D721Med (cell line): ENCODE measurements at regions not wholly inside any gene's neighbourhood (a gene's known extent, or its start where the extent isn't known, plus 50 kb on each side); places are given as distances from the start of the nearest gene placed in this dataset.

Experiments used
- DNase-seq: peaks from one replicate; pipeline ENCODE4 v3.0.0; 2011; ENCODE audit warnings: low spot score; ENCODE audit not compliant: insufficient read length
- FAIRE-seq: peaks from 2 replicates; lab custom pipeline; 2011; peaks lifted over from hg19 to GRCh38; lab: Jason Lieb, UNC
- TF ChIP-seq, protein P1 (sequence below): IDR thresholded peaks from 2 replicates; pipeline ENCODE4 v1.5.1; 2012; ENCODE audit warnings: mild to moderate bottlenecking, control low read depth; ENCODE audit not compliant: insufficient read depth; ENCODE audit errors: missing control alignments

DNA sequence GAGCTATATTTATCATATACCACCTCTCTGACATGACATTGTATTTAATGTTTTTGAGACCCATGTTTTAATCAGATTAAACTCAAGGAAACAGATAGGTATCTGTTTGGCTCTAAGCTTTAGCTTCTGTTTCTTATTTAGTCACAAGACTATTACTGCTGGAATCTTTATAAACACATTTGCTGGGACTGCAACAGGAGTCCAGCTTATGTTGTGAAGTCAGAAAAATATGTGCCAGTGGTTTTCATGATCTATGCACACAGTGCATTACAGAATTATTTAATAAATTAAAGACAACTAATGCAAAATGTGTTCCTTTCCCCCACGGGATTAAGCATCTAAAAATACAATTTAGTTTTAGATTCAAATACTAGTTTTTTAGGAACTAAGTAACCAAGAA is 338.9 kb downstream of the ZEB2 start:
- TF ChIP-seq, protein P1, sequence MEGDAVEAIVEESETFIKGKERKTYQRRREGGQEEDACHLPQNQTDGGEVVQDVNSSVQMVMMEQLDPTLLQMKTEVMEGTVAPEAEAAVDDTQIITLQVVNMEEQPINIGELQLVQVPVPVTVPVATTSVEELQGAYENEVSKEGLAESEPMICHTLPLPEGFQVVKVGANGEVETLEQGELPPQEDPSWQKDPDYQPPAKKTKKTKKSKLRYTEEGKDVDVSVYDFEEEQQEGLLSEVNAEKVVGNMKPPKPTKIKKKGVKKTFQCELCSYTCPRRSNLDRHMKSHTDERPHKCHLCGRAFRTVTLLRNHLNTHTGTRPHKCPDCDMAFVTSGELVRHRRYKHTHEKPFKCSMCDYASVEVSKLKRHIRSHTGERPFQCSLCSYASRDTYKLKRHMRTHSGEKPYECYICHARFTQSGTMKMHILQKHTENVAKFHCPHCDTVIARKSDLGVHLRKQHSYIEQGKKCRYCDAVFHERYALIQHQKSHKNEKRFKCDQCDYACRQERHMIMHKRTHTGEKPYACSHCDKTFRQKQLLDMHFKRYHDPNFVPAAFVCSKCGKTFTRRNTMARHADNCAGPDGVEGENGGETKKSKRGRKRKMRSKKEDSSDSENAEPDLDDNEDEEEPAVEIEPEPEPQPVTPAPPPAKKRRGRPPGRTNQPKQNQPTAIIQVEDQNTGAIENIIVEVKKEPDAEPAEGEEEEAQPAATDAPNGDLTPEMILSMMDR: no peak
- no peak for FAIRE-seq

DNA sequence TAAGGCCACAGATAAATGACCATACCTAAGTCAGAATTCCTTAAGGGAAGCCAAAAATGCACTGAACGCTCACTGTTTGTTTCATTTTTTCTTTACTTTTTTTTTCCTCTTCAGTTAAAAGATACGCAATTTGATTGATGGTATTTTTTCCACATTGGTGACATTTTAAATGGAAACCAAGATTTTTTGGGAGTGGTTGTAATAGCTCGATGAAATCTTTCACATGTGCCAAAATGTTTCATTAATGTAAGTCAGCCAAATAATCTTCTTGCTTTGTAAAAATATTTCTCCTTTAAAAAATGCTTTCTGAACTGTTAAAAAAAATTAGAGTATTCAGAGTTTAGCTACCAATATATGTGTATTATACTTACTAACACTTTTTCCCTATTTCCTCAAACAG is 339.8 kb downstream of the ZEB2 start:
- FAIRE-seq (no peak), DNase-seq (no peak)
- TF ChIP-seq, protein P1: no peak

More for the DNA sequence above, 338.9 kb downstream of the ZEB2 start:
- no peak for DNase-seq

DNA sequence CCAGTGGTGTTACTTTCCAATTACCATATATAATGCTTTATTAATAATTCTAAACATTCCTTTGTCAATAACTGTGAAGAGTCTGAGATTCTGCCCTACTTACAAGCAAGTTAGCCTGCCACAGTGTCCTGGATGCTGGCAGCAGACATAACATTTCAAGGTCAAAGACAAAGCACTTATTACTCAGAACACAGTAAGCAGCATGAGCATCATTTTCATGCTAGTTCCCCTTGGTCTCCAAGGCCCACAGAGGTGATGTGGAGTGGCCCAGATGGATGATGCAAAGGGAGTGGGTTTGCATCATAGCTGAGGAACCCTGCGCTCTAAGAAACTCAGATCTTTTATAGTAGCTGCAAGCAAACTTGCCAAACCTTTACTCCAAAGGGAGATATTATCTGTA is 349.7 kb downstream of the ZEB2 start:
- no peak for DNase-seq
- FAIRE-seq: no peak
- TF ChIP-seq, protein P1: no peak

DNA sequence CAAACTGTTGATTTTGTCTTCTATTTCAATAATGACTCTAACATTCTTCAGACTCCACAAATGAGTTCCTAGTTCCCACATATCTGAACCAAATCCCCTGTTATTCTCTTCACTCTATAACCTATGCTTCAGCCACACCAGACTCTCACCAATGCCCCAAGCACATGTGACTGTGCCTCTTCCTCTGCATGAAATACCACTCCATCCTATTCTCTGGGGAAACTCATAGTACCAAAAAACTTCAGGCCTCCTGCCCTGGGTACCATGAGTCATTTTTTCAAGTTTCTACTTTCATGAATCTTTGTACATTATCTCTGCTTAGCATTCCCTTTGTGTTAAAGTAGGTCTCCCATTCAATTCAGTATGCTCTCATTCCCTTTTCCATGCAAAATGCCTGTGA is 353.2 kb downstream of the ZEB2 start:
- FAIRE-seq: no peak

DNA sequence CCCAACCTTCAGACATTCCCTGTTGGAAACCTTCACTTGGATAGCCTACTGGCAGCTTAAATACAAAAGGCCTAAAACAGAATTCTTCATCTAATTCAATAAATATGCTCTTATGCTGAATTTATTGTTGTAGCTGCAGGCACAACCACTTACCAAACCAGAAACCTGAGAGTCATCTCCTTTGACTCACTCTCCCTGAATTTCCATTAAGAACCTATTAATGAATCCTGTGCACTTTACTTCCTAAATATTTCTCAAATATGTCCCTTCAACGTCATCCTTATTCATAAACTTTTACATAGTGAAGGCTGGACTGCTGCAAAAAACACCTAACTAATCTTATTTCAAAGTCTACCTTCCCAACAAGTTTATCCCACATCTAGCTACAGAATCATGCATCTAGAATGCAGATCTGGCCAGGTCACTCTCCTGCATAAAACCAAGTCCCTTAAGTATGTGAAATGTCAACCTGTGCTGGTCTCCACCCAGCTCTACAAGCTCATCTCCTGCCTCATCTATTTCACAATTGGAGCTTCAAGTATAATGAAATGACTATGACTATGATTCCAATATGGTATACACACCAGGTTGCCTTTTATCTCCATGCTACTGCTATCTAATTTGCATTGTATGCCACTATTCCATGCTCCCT is 354.2 kb downstream of the ZEB2 start:
- TF ChIP-seq, protein P1: no peak
- FAIRE-seq: no peak
- no peak for DNase-seq

More for the DNA sequence above, 353.2 kb downstream of the ZEB2 start:
- TF ChIP-seq, protein P1: no peak
- DNase-seq: no peak

DNA sequence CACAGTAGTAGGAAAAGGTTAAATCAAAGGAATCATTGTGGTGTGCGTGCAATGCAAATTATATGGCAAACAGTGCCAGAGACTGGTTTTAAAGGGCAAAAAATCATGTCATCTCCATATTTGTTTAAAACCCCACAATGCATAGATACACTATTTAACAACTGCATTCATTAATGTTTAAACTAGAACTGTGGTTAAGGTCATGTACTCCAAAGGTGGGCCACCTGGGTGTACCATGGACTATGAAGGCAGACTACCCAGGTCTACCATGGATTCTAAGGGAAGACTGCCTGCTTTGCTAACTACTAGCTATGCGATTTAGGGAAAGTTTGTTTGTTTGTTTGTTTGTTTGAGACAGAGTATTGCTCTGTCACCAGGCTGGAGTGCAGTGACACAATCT is 356.3 kb downstream of the ZEB2 start:
- FAIRE-seq (no peak), DNase-seq (no peak)
- TF ChIP-seq, protein P1: no peak

DNA sequence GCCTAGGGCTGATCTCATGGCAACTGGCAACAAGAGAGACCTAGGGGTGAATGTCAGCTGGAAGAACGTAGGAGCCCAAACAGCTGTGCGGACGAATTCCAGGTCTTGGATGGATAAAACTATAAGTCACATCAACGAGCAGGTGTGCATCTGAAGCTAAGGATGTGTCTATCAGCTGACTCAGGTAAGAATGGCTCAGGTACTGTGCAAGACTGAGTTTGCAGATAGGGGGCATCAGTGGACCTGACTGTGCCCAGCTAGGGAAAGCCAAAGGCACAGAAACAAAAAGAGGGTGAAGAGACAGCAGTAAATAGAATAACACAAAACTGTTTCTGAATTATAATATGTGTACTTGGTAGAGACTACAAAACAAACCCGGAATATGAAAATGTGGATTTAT is 357.3 kb downstream of the ZEB2 start:
- no peak for FAIRE-seq
- TF ChIP-seq, protein P1: peak; percentile 18
- DNase-seq: no peak
